GM19452 (cell line): ENCODE measurements at regions not wholly inside any gene's neighbourhood (a gene's known extent, or its start where the extent isn't known, plus 50 kb on each side); places are given as distances from the start of the nearest gene placed in this dataset.
A peak's percentile ranks its signal among the peaks of the same experiment; 100 is the strongest.

Experiments
- ATAC-seq: cut with Tn5 transposase; IDR thresholded peaks from one replicate; pipeline ENCODE4 v1.9.1; 2021; ENCODE audit not compliant: unreplicated experiment

DNA sequence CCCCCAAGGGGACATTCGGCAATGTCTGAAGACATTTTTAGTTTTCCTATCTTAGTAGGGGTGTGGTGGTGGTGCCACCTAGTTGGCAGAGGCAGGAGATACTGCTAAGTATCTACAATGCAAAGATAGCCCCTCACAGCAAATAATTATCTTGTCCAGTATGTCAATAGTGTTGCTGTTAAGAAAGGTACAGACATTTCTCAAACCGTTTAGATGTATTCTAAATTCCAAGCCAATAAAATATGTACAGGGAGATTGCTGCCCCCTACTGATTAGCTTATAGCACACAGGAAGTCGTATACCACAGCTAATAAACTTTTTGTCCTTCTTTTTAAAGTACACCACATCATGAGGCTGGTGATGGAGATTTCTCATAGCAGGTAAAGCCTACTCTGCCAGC lies 260.5 kb downstream of the TMA16 start:
- no peak for ATAC-seq

DNA sequence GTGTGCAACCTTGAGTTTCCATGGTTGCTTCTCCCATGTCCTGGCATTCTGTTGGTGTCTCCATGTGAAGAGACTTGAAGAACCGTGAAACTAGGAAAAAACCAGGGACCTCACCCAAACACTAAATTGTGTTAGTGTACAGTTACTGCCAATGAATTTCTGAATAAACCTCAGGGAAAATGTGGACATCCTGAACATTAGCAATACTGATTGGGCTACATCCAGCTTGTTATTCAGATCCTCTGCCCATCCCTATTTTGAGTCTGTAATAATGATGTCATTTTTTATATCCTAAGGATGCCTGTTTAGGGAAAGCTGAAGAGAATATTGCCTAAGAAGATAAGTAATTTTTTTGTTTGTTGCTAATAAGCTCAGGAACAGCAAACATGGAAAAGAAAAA lies 262.7 kb downstream of the TMA16 start:
- no peak for ATAC-seq

DNA sequence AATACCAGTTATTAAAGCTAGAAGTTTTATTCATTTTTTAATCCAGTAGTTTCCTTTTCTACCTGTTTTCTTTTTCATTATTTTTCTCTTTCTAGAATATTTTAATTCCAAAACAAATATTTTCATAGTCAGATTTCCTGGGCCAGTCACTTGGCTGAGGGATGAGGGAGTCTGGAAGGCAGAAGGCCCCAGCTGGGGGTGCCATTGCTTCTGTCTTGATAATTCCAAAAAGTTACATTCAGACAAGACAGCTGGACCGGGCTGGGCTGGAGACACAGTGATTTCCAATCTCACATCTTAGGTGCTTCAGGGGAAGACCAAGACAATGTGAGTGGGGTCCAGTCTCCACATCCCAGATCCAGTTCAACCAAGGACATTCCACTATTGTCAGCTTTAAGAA lies 263.5 kb downstream of the TMA16 start:
- ATAC-seq = no peak

DNA sequence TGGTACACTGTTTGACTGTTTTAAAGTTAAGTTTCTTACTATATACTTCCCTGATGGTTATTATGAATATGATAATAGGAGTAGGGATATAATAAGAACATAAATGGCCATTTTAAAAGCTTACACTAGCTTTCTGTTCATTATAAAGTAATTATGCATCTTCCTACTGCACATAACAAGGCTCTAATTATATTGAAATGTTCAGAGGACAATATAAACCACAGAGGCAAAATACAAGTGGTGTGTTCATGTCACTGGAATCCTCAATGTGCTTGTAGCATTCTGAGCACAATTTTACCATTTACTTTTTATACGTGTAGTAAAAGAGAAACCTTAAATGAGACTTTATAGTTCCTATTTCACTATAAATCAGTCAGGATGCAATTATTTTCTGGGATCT lies 268.3 kb downstream of the TMA16 start:
- ATAC-seq = no peak

DNA sequence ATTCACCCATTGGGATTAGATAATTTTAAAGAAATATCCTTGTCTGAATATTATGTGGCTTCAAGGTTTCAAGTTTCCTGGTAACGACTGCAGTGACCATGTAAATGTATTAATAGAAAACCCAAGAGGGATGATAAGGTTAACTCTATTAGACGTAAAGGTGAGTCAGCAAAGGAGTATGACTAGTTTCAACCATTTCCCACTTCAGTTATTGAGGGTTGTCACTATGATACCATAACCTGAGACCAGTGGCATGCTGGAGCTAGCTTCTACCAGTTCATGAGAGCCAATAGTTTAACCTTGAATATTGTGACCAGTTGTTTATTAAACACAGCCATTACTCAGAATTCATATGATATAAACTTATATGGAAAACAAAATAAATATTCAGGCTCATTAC lies 270.1 kb downstream of the TMA16 start:
- ATAC-seq = no peak

DNA sequence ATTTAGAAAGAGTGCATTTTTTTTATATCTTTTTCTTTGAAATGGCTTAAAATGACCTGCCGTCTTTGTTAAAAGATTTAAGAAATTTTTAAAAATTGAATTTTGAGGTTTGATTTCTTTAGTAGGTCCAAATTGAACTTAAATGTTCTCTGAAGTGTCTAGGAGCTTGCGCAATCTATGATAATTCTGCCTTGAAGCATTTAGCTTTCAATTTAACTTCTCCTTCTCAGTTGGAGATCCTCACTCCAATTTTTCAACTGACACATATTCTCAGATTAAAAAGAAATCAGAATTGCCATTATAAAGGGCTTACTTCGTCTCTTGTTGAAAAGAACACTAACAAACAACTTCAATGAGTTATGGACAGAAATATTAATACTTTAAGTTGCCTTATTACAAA lies 273.5 kb downstream of the TMA16 start:
- no peak for ATAC-seq

DNA sequence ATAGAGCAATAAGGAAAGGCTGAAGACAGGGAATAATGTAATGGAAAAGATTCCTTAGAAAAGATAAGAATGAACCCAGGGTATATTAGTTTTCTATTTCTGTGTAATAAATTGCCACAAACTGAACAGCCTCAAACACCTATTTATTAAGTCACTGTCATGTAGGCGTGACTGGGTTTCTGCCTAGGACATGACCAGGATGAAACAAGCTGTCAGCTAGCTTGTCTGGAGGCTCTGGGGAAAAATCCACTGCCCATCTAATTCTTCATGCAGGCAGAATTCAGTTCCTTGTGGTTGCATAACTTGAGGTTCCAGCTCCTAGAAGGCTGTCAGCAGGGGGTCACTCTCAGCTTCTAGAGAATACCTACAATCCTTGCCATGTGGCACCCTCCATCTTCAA lies 277.7 kb downstream of the TMA16 start:
- ATAC-seq = no peak

DNA sequence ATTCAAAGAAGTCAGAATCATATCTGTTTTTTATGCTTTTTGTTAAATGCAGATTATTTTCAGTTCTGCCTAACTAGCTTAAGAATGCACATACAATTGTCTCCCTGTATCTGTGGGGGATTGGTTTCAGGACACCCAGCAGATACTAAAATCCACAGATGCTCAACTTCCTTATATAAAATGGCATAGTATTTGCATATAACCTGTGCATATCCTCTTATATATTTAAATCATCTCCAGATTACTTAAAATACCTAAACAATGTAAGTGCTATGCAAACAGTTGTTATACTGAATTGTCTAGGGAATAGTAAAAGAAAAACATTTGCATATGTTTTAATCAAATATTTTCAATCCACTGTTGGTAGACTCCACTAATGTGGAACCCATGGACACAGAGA lies 279.4 kb downstream of the TMA16 start:
- no peak for ATAC-seq

DNA sequence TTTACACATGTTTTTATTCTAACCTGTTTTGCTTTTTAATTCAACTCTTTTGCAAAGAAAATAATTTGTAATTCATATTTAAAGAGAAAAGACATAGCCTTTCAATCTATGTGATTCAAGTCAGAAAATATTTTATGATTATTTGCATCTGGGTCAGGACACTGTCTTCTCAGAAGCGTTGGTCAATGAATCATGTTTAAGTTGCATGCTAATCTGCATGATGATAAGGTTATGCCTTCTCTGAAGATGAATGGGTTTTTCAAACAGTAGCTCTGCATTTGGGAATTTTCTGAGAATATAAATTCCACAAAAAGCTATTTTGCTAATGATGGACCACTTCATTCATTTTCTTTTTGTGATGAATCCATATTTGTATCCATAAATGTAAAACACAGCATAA lies 282.5 kb downstream of the TMA16 start:
- no peak for ATAC-seq

DNA sequence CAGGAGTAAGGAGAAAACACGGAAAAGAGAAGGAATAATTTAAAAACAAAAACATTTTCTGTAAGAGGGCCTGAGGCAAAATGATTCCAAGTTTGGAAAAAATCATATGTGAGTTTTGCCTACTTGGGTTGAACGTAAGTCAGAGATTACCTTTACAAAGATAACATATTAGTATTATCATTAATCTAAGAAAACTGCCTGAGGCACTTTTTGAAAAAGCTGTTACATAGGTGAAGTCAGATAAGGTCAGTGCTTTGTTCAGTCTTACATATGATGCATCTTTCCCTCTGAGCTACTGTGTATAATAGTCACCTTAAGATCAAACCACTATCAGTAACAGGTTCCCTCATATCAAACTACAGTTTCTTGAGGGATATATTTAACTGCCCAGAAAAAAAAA lies 287.2 kb downstream of the TMA16 start:
- ATAC-seq = no peak

DNA sequence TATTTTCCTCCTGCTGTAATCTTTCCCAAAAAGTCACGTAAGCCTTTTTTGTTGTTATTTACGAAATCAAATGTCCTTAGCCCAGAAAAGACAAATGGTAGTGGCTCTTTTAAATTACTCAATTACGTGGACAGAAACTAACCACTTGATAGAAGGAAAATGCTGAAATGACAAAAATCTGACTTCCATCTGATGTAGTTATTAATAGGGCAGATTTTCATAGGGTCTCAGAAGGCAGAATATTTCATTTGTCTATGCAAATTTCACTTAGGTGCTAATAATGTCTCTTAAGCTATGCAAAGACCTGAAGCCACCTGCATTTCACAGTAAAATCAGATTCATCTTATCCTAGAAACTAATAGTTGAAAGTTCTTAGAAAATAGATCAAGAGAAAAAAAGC lies 295.7 kb downstream of the TMA16 start:
- no peak for ATAC-seq

DNA sequence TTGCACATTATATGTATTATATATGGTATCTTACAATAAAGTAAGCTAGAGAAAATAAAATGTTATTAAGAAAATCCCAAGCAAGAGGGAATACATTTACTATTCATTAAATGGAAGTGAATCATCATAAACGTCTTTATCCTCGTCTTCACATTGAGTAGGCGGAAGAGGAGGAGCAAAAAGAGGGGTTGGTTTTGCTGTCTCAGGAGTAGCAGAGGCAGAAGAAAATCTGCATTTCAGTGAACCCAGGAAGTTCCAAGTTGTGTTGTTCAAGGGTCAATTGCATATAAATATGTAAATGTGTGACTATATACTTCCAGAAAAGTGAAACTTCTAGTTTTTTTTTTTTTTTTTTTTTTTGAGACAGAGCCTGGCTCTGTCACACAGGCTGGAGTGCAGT lies 301.4 kb downstream of the TMA16 start:
- ATAC-seq = no peak

DNA sequence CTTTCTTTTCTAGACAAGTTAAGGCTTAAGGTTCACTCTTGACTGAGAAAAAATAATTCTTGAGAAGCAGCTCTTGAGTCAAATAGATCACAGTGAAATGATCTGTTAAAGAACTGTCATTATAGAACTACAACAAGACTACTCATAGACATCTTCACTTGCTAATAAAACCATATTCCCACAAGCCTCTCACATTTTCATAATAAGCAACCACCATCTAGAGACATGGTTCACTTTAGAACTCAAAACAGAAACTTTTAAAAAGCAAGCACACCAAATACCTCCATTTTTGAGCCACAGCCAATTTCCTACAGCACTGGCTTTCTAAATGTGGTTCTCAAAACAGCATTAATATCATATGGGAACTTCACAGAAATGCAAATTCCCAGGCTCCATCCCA lies 309.5 kb downstream of the TMA16 start:
- ATAC-seq = no peak

DNA sequence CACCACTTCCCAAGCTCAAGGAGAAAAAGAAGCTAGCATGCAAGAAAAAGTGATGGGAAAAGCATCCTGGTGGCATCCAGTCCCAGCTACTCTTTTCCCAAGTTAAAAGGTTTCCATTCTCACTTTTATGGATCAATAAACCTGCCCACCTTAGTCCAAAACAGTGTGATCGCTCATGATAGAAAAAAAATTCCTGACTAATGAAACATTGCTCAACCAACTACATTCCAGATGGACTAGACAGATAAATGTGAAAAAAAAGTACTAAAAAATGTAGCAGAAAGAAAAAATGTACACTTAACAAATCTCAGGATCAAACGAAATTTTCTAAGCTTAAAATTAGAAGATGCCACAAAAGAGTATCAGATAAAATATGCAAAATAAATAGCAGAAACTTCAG lies 312.2 kb downstream of the TMA16 start:
- no peak for ATAC-seq

DNA sequence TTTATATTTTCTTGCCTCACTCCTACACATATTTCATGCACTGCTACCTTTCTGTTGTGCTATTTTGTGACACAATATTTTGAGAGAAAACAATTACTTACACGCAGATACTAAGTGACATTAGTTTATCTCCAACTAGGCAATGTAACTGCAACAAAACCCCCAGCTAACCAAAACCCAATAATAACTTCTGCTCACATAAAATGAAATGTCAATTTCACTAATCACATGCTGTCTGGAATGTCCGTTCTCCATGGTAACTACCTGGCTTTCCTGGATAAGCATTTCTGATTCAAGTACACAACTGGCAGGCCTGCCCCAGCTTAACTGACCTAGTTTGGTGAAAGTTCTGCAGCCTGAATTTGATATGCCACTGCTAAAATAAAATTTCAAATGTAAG lies 313.5 kb downstream of the TMA16 start:
- ATAC-seq = no peak

DNA sequence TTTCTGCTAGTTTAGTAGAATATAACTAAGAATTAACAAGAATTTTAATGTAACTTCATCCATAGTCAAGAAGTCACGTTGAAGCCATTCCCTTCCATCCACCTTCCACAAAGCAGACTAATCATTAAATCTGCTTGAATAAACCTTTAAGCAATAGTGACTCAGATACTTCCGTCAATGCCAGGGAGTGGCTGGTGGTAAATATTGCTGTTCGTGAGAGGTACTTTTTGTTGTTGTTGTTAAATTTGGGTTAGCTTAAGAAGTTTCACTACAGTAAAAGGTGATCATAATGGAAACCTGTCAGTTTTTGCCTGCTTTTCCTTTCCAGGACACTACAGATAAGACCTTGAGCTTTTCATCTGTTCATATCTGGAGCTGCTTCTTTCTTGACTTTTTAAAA lies 316.3 kb downstream of the TMA16 start:
- ATAC-seq = peak; percentile 47

DNA sequence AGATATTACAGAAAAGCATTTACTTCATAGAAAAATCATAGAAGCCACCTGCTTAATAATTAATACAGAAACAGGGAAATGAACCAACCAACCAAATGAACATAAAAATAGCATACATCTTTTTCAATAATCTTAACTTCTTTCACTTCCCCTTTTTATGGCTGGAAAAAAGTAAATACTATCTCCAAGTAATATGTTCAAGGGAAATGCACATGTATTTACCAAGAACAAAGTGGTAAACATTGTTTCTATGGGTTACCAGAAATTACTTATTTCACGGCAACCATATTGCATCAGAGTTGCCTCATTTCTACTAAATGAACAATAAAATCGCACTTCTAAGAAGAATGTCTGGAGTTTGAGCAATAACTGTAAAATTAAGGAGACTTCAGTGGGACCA lies 321.3 kb downstream of the TMA16 start:
- ATAC-seq = peak; percentile 61

DNA sequence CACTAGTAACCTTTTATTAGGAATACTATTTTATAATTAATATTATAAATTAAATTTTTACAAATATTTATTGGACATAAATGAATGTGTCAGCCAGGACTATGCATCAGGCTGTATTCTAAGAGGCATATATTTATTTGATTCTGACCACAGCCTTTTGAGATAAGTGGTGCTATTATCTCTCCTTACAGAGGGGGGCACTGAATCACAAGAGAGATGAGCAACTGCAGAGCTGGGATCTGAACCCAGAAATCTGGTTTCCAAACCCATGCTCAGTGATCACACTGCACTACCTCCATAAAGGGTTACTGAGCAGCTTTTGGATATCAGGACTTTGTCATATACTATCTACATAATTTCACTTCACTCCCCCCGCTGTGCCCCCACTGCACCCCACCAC lies 322.0 kb downstream of the TMA16 start:
- no peak for ATAC-seq

DNA sequence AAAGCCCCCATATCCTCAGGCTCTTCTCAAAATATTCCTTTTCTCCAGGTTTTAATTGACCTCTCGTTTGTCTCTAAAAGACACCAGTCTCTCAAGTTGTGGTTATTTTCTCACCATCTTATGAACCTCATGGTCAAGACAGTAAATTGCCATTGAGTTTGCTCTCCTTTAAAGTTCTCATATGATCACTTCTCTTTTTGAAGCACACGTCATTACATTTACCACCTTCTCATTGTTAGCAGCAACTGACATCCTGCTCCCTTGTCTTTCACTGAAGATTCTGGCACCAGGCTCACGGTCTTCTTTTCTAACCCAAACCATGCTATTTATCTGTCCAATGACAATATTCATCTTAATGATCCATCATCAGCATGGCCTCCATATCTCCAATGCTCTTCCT lies 324.2 kb downstream of the TMA16 start:
- ATAC-seq = no peak

DNA sequence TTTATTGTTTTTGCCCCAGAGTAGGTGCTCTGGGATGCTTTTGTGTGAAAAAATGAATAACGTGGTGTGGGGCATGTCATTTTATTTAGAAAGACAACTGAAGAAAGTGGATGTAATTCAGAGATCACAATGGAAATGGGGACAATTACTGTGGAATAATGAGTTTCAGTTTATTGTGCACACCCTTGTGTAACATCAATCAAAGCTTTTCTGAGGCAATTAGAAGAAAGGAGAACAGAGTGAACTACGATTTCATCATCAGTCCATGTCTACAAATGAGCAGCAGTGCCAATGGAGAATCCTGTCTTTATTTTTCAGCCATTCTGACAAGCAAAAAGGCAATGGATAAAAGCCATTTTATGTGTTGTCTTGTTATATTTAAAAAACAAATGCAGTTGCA lies 339.2 kb downstream of the TMA16 start:
- ATAC-seq = no peak

DNA sequence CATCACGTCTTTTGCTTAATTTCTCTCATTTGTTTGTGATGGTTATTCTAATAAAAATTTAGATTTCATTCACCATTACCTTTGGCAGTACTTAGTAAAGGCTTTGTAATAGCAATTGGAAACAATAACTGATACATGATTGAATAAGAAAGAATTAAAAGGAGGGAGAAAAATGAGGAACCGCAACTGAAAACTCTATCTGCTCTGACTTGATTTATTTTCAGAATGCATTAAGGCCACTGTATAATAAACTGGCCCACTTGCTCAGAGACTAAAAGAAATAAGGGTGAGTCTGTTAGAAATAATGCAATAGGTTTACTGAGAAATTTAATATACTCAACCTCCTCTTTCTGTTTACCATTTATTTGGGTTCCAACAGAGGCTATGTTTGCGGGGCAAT lies 351.5 kb downstream of the TMA16 start:
- no peak for ATAC-seq

DNA sequence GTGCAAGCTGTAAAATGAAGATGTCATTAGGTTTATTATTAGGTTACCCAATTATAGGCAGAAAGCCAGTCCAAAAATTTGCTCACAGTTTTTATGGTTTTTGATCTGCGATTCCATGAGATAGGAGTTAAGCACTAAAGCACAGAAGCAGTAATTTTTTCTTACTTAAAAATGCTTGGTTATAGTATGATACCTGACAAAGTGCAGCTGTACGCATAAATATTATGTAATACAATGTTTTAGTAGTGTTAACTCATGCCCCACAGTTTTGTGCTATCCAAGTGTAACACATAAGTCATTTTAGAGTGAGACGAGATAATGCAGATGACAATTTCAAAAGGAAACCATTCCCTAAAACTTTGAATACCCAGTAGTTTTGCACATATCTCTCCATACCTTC lies 357.8 kb downstream of the TMA16 start:
- no peak for ATAC-seq

DNA sequence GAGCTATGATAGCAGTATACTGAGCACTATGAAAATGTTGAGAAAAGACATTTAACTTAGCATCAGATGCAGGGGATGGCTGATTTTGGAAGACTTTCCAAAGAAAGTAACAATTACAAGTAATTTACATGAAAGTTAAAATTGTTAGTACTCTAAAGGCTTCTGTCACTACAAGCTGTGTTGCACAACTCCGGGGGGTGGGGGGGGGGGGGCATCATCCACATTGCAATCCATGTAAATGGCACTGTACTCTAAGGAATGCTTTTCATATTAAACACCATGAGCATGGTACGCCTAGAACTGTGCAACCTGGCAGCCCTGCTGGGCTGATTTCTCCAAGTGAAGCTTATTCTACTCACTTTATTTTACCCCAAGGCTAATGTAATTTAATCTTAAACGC lies 363.4 kb downstream of the TMA16 start:
- no peak for ATAC-seq

DNA sequence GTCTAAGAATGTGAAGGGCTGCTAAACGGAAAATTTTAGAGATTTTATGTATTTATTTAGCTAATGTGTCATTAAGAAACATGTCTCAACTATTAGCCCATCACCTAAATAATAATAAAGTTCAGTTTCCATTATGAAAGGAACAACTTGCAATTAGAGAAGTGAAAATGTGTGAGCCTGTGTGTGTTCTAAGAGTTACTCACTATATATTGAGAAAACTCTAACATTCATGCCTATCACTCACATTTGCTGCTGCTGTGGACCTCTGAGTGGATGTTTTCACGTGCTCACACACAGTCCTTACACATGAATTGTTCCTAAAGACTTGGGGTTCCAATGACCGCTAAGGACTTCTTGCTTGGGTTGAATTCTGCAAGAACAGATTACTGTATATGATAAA lies 364.0 kb downstream of the TMA16 start:
- no peak for ATAC-seq
